NCI-H2196 (cell line): ENCODE measurements at regions not wholly inside any gene's neighbourhood (a gene's known extent, or its start where the extent isn't known, plus 50 kb on each side); places are given as distances from the start of the nearest gene placed in this dataset.

Experiments
- DNase-seq: peaks from one replicate; lab custom pipeline; 2025; ENCODE audit not compliant: unreplicated experiment; lab: John Stamatoyannopoulos, UW

GRCh38 chr7:94054130-94054529, 50.0 kb upstream of the BET1 start:
- DNase-seq = no peak

- DNase-seq = no peak
Observed at GRCh38 chr7:94055963-94056362, 51.8 kb upstream of the BET1 start.

GRCh38 chr7:94056796-94057207, 52.6 kb upstream of the BET1 start:
- DNase-seq = no peak

- no peak for DNase-seq
Observed at GRCh38 chr7:94057955-94058354, 53.8 kb upstream of the BET1 start.

GRCh38 chr7:94059746-94060145, 55.6 kb upstream of the BET1 start:
- no peak for DNase-seq

GRCh38 chr7:94060752-94061151, 56.6 kb upstream of the BET1 start:
- DNase-seq = no peak

GRCh38 chr7:94061326-94061725, 57.2 kb upstream of the BET1 start:
- DNase-seq = no peak

- DNase-seq = no peak
Observed at GRCh38 chr7:94062372-94062771, 58.2 kb upstream of the BET1 start.

GRCh38 chr7:94064541-94065191, 60.5 kb upstream of the BET1 start:
- no peak for DNase-seq

- no peak for DNase-seq
Observed at GRCh38 chr7:94067047-94067446, 62.9 kb upstream of the BET1 start.

- no peak for DNase-seq
Observed at GRCh38 chr7:94067506-94067905, 63.4 kb upstream of the BET1 start.

GRCh38 chr7:94069162-94069739, 65.1 kb upstream of the BET1 start:
- DNase-seq = no peak

- DNase-seq = no peak
Observed at GRCh38 chr7:94080551-94080950, 76.4 kb upstream of the BET1 start.

- no peak for DNase-seq
Observed at GRCh38 chr7:94082126-94082525, 78.0 kb upstream of the BET1 start.

GRCh38 chr7:94087664-94088352, 83.7 kb upstream of the BET1 start:
- DNase-seq = peak; percentile 69

- no peak for DNase-seq
Observed at GRCh38 chr7:94088560-94088959, 84.4 kb upstream of the BET1 start.

GRCh38 chr7:94089806-94090205, 85.7 kb upstream of the BET1 start:
- no peak for DNase-seq

- no peak for DNase-seq
Observed at GRCh38 chr7:94092980-94093379, 88.8 kb upstream of the BET1 start.

GRCh38 chr7:94094298-94094697, 90.1 kb upstream of the BET1 start:
- no peak for DNase-seq

- DNase-seq = no peak
Observed at GRCh38 chr7:94095316-94096009, 91.3 kb upstream of the BET1 start.

GRCh38 chr7:94099679-94100078, 95.5 kb upstream of the BET1 start:
- no peak for DNase-seq
